Astrocyte (in vitro differentiated cells and primary cell): ENCODE measurements at regions not wholly inside any gene's neighbourhood (a gene's known extent, or its start where the extent isn't known, plus 50 kb on each side); places are given as distances from the start of the nearest gene placed in this dataset.

Source experiments
- DNase-seq: peaks from one replicate; pipeline ENCODE4 v3.0.0-alpha.2; 2010; ENCODE audit warnings: low read depth
- FAIRE-seq: peaks from 2 replicates; lab custom pipeline; 2011; peaks lifted over from hg19 to GRCh38; lab: Jason Lieb, UNC
- H2AFZ ChIP-seq: 2 replicates; pipeline ENCODE4 v1.6.0; 2012; ENCODE audit warnings: low read depth, low read length, inconsistent platforms
- H3K27ac ChIP-seq: 2 replicates; pipeline ENCODE4 v1.5.1; 2011; ENCODE audit warnings: low read depth, low read length, inconsistent platforms
- H3K27me3 ChIP-seq: 2 replicates; pipeline ENCODE4 v1.6.0; 2011; ENCODE audit warnings: low read length, inconsistent platforms; ENCODE audit not compliant: insufficient read depth
- H3K36me3 ChIP-seq: 2 replicates; pipeline ENCODE4 v1.5.1; 2011; ENCODE audit warnings: low read length, inconsistent platforms; ENCODE audit not compliant: insufficient read depth
- H3K4me1 ChIP-seq: 2 replicates; pipeline ENCODE4 v1.5.1; 2011; ENCODE audit warnings: low read length, inconsistent platforms; ENCODE audit not compliant: insufficient read depth
- H3K4me2 ChIP-seq: 2 replicates; pipeline ENCODE4 v1.6.0; 2012; ENCODE audit warnings: low read length, inconsistent platforms
- H3K4me3 ChIP-seq: 2 replicates; pipeline ENCODE4 v1.5.1; 2011; ENCODE audit warnings: low read depth, mild to moderate bottlenecking, low read length, inconsistent platforms; ENCODE audit not compliant: insufficient read depth
- H3K79me2 ChIP-seq: 2 replicates; pipeline ENCODE4 v1.6.0; 2012; ENCODE audit warnings: mild to moderate bottlenecking, low read length, inconsistent platforms; ENCODE audit not compliant: insufficient read depth
- H3K9ac ChIP-seq: 2 replicates; pipeline ENCODE4 v1.6.0; 2012; ENCODE audit warnings: mild to moderate bottlenecking, low read length, inconsistent platforms
- H3K9me3 ChIP-seq: 2 replicates; pipeline ENCODE4 v1.5.1; 2012; ENCODE audit warnings: low read depth, mild to moderate bottlenecking, low read length, inconsistent platforms; ENCODE audit not compliant: insufficient read depth
- H4K20me1 ChIP-seq: 2 replicates; pipeline ENCODE4 v1.6.0; 2012; ENCODE audit warnings: low read length, inconsistent platforms; ENCODE audit not compliant: insufficient read depth
- H3K27ac Mint-ChIP-seq: one replicate; pipeline ENCODE4 v1.8.0; 2021; ENCODE audit warnings: mild to moderate bottlenecking, mixed read lengths; ENCODE audit not compliant: unreplicated experiment
- H3K27me3 Mint-ChIP-seq: one replicate; pipeline ENCODE4 v1.8.0; 2021; ENCODE audit warnings: low read depth, mixed read lengths; ENCODE audit not compliant: unreplicated experiment
- H3K36me3 Mint-ChIP-seq: one replicate; pipeline ENCODE4 v1.8.0; 2021; ENCODE audit warnings: low read depth, mixed read lengths; ENCODE audit not compliant: unreplicated experiment
- H3K4me1 Mint-ChIP-seq: one replicate; pipeline ENCODE4 v1.8.0; 2021; ENCODE audit warnings: low read depth, mixed read lengths; ENCODE audit not compliant: unreplicated experiment
- H3K4me3 Mint-ChIP-seq: one replicate; pipeline ENCODE4 v1.8.0; 2021; ENCODE audit warnings: mild to moderate bottlenecking, moderate library complexity, mixed read lengths; ENCODE audit not compliant: unreplicated experiment
- H3K9me3 Mint-ChIP-seq: one replicate; pipeline ENCODE4 v1.8.0; 2021; ENCODE audit warnings: mild to moderate bottlenecking, mixed read lengths; ENCODE audit not compliant: unreplicated experiment
- CTCF ChIP-seq: IDR thresholded peaks from 2 replicates; pipeline ENCODE4 v1.5.1; 2011; ENCODE audit warnings: low read depth, mild to moderate bottlenecking, inconsistent platforms, low read length, moderate library complexity; ENCODE audit not compliant: insufficient read depth
- EZH2 ChIP-seq: IDR thresholded peaks from 2 replicates; pipeline ENCODE4 v1.6.1; 2012; ENCODE audit warnings: mild to moderate bottlenecking, low read length, inconsistent platforms; ENCODE audit not compliant: insufficient read depth

DNA sequence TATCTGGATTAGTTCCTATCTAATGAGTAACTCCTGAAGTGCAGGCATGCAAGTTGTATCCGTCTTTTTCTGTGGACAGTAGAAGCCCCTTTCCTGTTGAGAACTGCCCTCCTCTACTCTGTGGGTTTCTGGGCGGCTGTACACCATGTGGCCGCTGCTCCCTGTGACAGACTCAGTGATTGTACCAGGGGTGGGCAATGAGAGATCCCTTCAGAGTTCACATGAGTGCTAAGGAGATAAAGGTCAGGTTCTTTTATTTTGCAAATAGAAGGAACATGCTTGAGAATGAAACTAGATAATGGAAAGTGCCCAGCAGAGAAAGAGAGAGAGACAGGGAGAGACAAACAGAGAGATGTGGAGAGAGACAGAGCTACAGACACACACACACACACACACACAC, 76.4 kb upstream of the TAPT1 start:
- Mint-ChIP-seq H3K4me1 (no peaks in the 10 kb centered on the region), H3K9me3 (no peaks in the 10 kb centered on the region), H3K27me3 (no peaks in the 10 kb centered on the region), H3K27ac (no peak overlapping the region), H3K4me3 (no peak overlapping the region), H3K36me3 (no peaks in the 10 kb centered on the region)
- TF ChIP-seq EZH2, result no peak
- no peak for TF ChIP-seq CTCF
- Histone ChIP-seq H3K9ac (no peak overlapping the region), H2AFZ (no peak overlapping the region), H3K79me2 (no peaks in the 10 kb centered on the region), H3K4me2 (no peak overlapping the region), H4K20me1 (no peaks in the 10 kb centered on the region), H3K4me3 (no peak overlapping the region), H3K36me3 (no peaks in the 10 kb centered on the region), H3K4me1 (no peaks in the 10 kb centered on the region), H3K9me3 (no peaks in the 10 kb centered on the region), H3K27me3 (peaks cover 3% of the 10 kb centered on the region), H3K27ac (no peak overlapping the region)
- DNase-seq, result no peak
- no peak for FAIRE-seq

- H3K79me2 ChIP-seq, result no peaks in the 10 kb centered on the region
- no peak overlapping the region for H3K4me3 ChIP-seq
- H3K27me3 ChIP-seq, result peaks cover 3% of the 10 kb centered on the region
- H2AFZ ChIP-seq, result no peak overlapping the region
- no peaks in the 10 kb centered on the region for H3K9me3 ChIP-seq
- no peaks in the 10 kb centered on the region for H3K4me1 Mint-ChIP-seq
- H3K36me3 Mint-ChIP-seq, result no peaks in the 10 kb centered on the region
- H3K27ac Mint-ChIP-seq, result no peak overlapping the region
- H3K4me3 Mint-ChIP-seq, result no peak overlapping the region
- H3K36me3 ChIP-seq, result no peaks in the 10 kb centered on the region
- no peak overlapping the region for H3K27ac ChIP-seq
- no peak for TF ChIP-seq CTCF
- no peak for TF ChIP-seq EZH2
- FAIRE-seq (no peak), DNase-seq (no peak)
- no peak overlapping the region for H3K4me2 ChIP-seq
- no peak overlapping the region for H3K9ac ChIP-seq
- H3K4me1 ChIP-seq, result no peaks in the 10 kb centered on the region
- H3K9me3 Mint-ChIP-seq, result no peaks in the 10 kb centered on the region
- no peaks in the 10 kb centered on the region for H3K27me3 Mint-ChIP-seq
- no peaks in the 10 kb centered on the region for H4K20me1 ChIP-seq
These were observed 70.7 kb upstream of the TAPT1 start for GRCh38 chr4:16297003-16297402.

GRCh38 chr4:16294455-16294854, 68.2 kb upstream of the TAPT1 start:
- peak; percentile 47 for DNase-seq
- TF ChIP-seq CTCF (no peak), EZH2 (no peak)

More at GRCh38 chr4:16294455-16294854, 68.2 kb upstream of the TAPT1 start:
- H4K20me1 ChIP-seq, result no peaks in the 10 kb centered on the region
- H2AFZ ChIP-seq, result no peak overlapping the region
- no peaks in the 10 kb centered on the region for H3K9me3 ChIP-seq
- H3K27ac ChIP-seq, result no peak overlapping the region
- no peaks in the 10 kb centered on the region for H3K27me3 ChIP-seq
- H3K79me2 ChIP-seq, result no peaks in the 10 kb centered on the region
- no peaks in the 10 kb centered on the region for H3K36me3 ChIP-seq
- H3K4me2 ChIP-seq, result no peak overlapping the region
- no peak overlapping the region for H3K27ac Mint-ChIP-seq
- no peaks in the 10 kb centered on the region for H3K9me3 Mint-ChIP-seq
- peaks cover 2% of the 10 kb centered on the region for H3K4me1 Mint-ChIP-seq
- no peak overlapping the region for H3K9ac ChIP-seq
- no peak overlapping the region for H3K4me3 ChIP-seq
- no peaks in the 10 kb centered on the region for H3K4me1 ChIP-seq
- FAIRE-seq, result no peak
- H3K27me3 Mint-ChIP-seq, result no peaks in the 10 kb centered on the region
- no peaks in the 10 kb centered on the region for H3K36me3 Mint-ChIP-seq
- no peak overlapping the region for H3K4me3 Mint-ChIP-seq
